ENCODE measurements at regions not wholly inside any gene's neighbourhood (a gene's known extent, or its start where the extent isn't known, plus 50 kb on each side); places are given as distances from the start of the nearest gene placed in this dataset.
"Not testable (repeated sequence)": the region's sequence is repeated elsewhere in the genome, so short reads cannot be mapped to it uniquely, and the experiment has no call there.

DNA sequence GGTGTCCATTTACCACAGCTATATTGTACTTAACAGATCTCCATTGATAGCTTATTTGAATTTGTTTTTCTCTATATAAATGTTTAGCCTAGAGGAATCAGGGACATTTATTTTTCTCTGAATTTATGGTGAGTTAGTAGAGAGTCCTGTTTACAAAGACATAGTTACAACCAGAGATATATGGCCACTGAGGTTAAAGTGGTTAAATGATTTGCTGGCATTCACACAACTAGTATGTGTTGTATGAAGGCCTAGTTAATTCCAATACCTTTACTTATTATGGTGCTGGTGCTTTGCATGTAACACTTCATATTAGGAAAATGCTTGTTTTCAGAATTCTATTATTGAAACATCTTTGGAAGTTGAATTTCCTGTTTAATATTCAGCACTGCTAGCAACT, 63.0 kb upstream of the SEC22B start:
- DNase-seq (ENCODE audit: low read depth in 1 of 2, low spot score in 1 of 2), result not testable (repeated sequence)

DNA sequence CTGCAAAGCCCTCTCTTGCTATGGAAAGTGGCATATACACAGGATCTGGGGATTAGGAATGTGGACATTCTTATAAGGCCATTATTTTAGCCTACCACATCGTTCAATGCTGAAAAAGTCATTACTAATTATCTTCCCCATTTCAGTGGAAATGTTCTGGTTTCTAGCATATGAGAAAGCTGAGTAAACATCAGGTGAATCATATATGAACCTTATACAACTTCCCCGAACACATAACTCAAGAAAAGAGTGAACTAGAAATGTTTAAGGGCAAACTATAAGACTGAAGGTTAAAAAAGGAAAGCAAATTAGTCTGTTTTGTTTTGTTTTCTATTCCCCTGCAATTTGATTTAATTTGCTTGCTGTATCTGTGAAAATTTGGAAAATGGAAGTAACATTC, 62.5 kb upstream of the SEC22B start:
- not testable (repeated sequence) for DNase-seq (ENCODE audit: low read depth in 1 of 2, low spot score in 1 of 2)

DNA sequence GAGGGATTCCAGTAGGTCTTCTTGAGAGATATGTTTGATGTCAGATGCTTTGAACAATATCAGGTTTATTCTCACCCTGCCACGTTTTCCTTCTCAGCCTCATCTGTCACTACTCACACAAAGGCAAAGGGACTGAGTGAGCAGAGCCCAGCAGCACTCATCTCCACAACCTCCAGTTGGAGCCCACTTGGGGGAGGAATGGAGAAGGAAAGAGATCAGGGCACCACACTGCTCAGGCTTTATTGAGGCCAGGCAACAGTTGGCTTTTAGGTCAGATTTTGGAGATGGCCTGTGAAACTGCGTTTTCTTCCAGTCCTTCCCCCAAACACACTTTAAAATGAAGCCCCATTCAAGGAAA, 57.3 kb upstream of the SEC22B start:
- not testable (repeated sequence) for DNase-seq (ENCODE audit: low read depth in 1 of 2, low spot score in 1 of 2)

DNA sequence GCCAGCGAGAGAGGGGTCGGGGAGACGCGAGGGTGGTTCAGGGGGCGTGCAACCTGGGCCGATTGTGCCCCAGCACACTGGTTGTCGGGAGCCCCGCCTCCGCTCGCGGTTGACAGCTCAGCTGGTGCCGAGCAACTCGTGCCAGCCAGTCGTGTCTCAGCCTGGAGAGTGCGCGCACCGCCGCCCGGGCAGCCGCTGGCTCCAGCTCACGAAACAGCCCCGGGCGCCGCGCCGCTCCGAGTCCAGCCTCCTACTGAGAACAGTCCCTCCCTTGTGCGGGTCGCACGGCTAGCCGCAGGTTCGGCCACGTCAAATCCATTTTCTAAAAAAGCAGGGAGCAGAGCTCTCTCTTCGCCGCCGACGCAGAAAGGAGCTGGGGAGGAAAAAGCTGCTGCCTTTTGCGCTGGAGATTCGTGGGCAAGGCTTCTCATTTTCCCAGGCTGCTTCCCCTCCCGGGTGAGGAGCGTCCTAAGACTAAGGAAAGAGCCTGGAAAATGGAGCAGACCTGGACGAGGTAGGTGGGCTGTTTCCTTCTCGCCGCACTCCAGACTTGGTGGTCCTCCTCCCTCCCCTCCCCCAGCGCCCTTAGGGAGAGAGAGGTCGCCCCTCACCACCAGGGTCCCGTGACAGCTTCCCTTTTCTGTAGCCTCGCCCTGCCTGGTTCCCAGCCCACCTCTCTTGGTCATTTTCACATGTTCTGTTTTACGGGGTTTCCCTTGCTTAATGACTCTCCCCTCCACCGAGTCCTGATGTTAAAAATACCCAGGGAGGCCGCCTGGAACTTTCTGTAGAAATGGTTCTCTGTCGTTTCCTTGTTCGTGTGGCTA, 56.7 kb upstream of the SEC22B start:
- not testable (repeated sequence) for DNase-seq (ENCODE audit: low read depth in 1 of 2, low spot score in 1 of 2)

DNA sequence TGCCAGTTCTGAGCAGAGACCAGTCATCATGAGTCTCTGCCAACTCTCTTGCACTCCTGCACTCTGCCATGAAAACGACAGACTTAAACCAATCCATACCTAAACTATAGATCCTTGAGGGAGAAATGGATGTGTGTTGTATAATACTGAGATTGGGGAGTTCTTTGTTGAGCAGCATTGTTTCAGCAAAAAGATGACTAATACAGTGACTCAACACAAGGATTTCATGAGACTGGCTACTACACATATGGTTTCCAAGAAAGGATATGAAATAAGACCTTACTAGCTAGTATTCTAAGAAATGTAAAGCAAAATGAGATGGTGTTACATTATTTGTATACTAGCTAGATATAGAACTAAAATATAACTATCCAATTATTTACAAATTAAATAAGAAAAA, 53.5 kb upstream of the SEC22B start:
- DNase-seq (ENCODE audit: low read depth in 1 of 2, low spot score in 1 of 2), result not testable (repeated sequence)
